ENCODE measurements at regions not wholly inside any gene's neighbourhood (a gene's known extent, or its start where the extent isn't known, plus 50 kb on each side); places are given as distances from the start of the nearest gene placed in this dataset.
"Not testable (repeated sequence)": the region's sequence is repeated elsewhere in the genome, so short reads cannot be mapped to it uniquely, and the experiment has no call there.

- no peak for DNase-seq (ENCODE audit: low read depth in 4 of 4, low spot score in 1 of 4)
These were observed 72.5 kb downstream of the LHX2 start for GRCh38 chr9:124084087-124084486.

- no peak for DNase-seq (ENCODE audit: low read depth in 4 of 4, low spot score in 1 of 4)
These were observed 75.7 kb downstream of the LHX2 start for GRCh38 chr9:124087226-124087625.

- no peak for DNase-seq (ENCODE audit: low read depth in 4 of 4, low spot score in 1 of 4)
These were observed 76.9 kb downstream of the LHX2 start for GRCh38 chr9:124088476-124088837.

- DNase-seq (ENCODE audit: low read depth in 4 of 4, low spot score in 1 of 4), result not testable (repeated sequence)
These were observed 78.3 kb downstream of the LHX2 start for GRCh38 chr9:124089631-124090488.

- DNase-seq (ENCODE audit: low read depth in 4 of 4, low spot score in 1 of 4), result no peak
These were observed 86.8 kb downstream of the LHX2 start for GRCh38 chr9:124098141-124098905.

GRCh38 chr9:124099860-124100259, 88.3 kb downstream of the LHX2 start:
- DNase-seq (ENCODE audit: low read depth in 4 of 4, low spot score in 1 of 4), result no peak

- no peak for DNase-seq (ENCODE audit: low read depth in 4 of 4, low spot score in 1 of 4)
These were observed 89.8 kb downstream of the LHX2 start for GRCh38 chr9:124101215-124101968.

GRCh38 chr9:124101969-124102345, 90.4 kb downstream of the LHX2 start:
- DNase-seq (ENCODE audit: low read depth in 4 of 4, low spot score in 1 of 4), result no peak

GRCh38 chr9:124102363-124102762, 90.8 kb downstream of the LHX2 start:
- no peak for DNase-seq (ENCODE audit: low read depth in 4 of 4, low spot score in 1 of 4)

- DNase-seq (ENCODE audit: low read depth in 4 of 4, low spot score in 1 of 4), result no peak
These were observed 93.7 kb downstream of the LHX2 start for GRCh38 chr9:124105266-124105665.

GRCh38 chr9:124108216-124108615, 96.6 kb downstream of the LHX2 start:
- no peak for DNase-seq (ENCODE audit: low read depth in 4 of 4, low spot score in 1 of 4)

- DNase-seq (ENCODE audit: low read depth in 4 of 4, low spot score in 1 of 4), result peak in 2 of 4 experiments; percentile 7 to 29
These were observed 98.8 kb downstream of the LHX2 start for GRCh38 chr9:124110307-124110915.

- DNase-seq (ENCODE audit: low read depth in 4 of 4, low spot score in 1 of 4), result no peak
These were observed 105.3 kb downstream of the LHX2 start for GRCh38 chr9:124116683-124117363.

GRCh38 chr9:124118894-124119293, 107.3 kb downstream of the LHX2 start:
- DNase-seq (ENCODE audit: low read depth in 4 of 4, low spot score in 1 of 4), result no peak

GRCh38 chr9:124120272-124120671, 108.7 kb downstream of the LHX2 start:
- DNase-seq (ENCODE audit: low read depth in 4 of 4, low spot score in 1 of 4), result no peak

GRCh38 chr9:124121725-124122124, 110.2 kb downstream of the LHX2 start:
- DNase-seq (ENCODE audit: low read depth in 4 of 4, low spot score in 1 of 4), result no peak

GRCh38 chr9:124122321-124122720, 110.8 kb downstream of the LHX2 start:
- DNase-seq (ENCODE audit: low read depth in 4 of 4, low spot score in 1 of 4), result no peak

GRCh38 chr9:124122813-124123462, 111.4 kb downstream of the LHX2 start:
- no peak for DNase-seq (ENCODE audit: low read depth in 4 of 4, low spot score in 1 of 4)

GRCh38 chr9:124123621-124124020, 112.1 kb downstream of the LHX2 start:
- not testable (repeated sequence) for DNase-seq (ENCODE audit: low read depth in 4 of 4, low spot score in 1 of 4)
